ENCODE measurements at regions not wholly inside any gene's neighbourhood (a gene's known extent, or its start where the extent isn't known, plus 50 kb on each side); places are given as distances from the start of the nearest gene placed in this dataset.
A peak's percentile ranks its signal among the peaks of the same experiment; 100 is the strongest.

GRCh38 chrY:7723991-7724632, 812.6 kb upstream of the AMELY start:
- TF ChIP-seq POLR2A (IDR thresholded peaks at IDR 0.05) (no peak), CTCF (IDR thresholded peaks at IDR 0.05) (no peak), EP300 (IDR thresholded peaks at IDR 0.05) (no peak)
- Histone ChIP-seq H3K27ac (no peak overlapping the region), H3K36me3 (no peaks in the 10 kb centered on the region), H3K27me3 (no peaks in the 10 kb centered on the region), H3K9me3 (no peaks in the 10 kb centered on the region), H3K4me3 (no peak overlapping the region), H3K4me1 (no peaks in the 10 kb centered on the region)
- 50% methylated on average over 1 of the region's 1 CpG; no CpG with 5 or more reads in 1 of the 2 donors for WGBS, 2 donors
- DNase-seq, result no peak
- ATAC-seq (ENCODE audit: low FRiP score in 2 of 2), result peak in 1 of 2 donors; percentile 66

GRCh38 chrY:7723127-7723526, 811.6 kb upstream of the AMELY start:
- H3K4me3 ChIP-seq, result no peak overlapping the region
- DNase-seq (no peak), ATAC-seq (ENCODE audit: low FRiP score in 2 of 2) (no peak)
- 100% methylated on average over 2 of the region's 2 CpGs; no CpG with 5 or more reads in 1 of the 2 donors for WGBS, 2 donors
- no peaks in the 10 kb centered on the region for H3K9me3 ChIP-seq
- TF ChIP-seq POLR2A (IDR thresholded peaks at IDR 0.05), result no peak
- no peak for TF ChIP-seq EP300 (IDR thresholded peaks at IDR 0.05)
- no peak for TF ChIP-seq POLR2AphosphoS5 (IDR thresholded peaks at IDR 0.05)
- no peak for TF ChIP-seq CTCF (IDR thresholded peaks at IDR 0.05)
- H3K27ac ChIP-seq, result no peak overlapping the region
- H3K4me1 ChIP-seq, result no peaks in the 10 kb centered on the region
- H3K36me3 ChIP-seq, result no peaks in the 10 kb centered on the region
- no peaks in the 10 kb centered on the region for H3K27me3 ChIP-seq

- no peak overlapping the region for H3K27ac ChIP-seq
- DNase-seq, result no peak
- no peaks in the 10 kb centered on the region for H3K9me3 ChIP-seq
- H3K4me3 ChIP-seq, result no peak overlapping the region
- no peaks in the 10 kb centered on the region for H3K27me3 ChIP-seq
- no peaks in the 10 kb centered on the region for H3K4me1 ChIP-seq
- no peaks in the 10 kb centered on the region for H3K36me3 ChIP-seq
- TF ChIP-seq POLR2A (IDR thresholded peaks at IDR 0.05), result no peak
- TF ChIP-seq CTCF (IDR thresholded peaks at IDR 0.05), result no peak
- TF ChIP-seq POLR2AphosphoS5 (IDR thresholded peaks at IDR 0.05), result no peak
- no peak for TF ChIP-seq EP300 (IDR thresholded peaks at IDR 0.05)
- ATAC-seq (ENCODE audit: low FRiP score in 2 of 2), result peak in 1 of 2 donors; percentile 56
These were observed 811.0 kb upstream of the AMELY start for GRCh38 chrY:7722566-7722965.

- no peaks in the 10 kb centered on the region for H3K36me3 ChIP-seq
- TF ChIP-seq CTCF (IDR thresholded peaks at IDR 0.05) (no peak), POLR2AphosphoS5 (IDR thresholded peaks at IDR 0.05) (no peak), EP300 (IDR thresholded peaks at IDR 0.05) (no peak), POLR2A (IDR thresholded peaks at IDR 0.05) (no peak)
- no peaks in the 10 kb centered on the region for H3K4me1 ChIP-seq
- 80% methylated on average over 1 of the region's 1 CpG; no CpG with 5 or more reads in 1 of the 2 donors for WGBS, 2 donors
- DNase-seq, result no peak
- H3K27ac ChIP-seq, result no peak overlapping the region
- H3K4me3 ChIP-seq, result no peak overlapping the region
- H3K9me3 ChIP-seq, result no peaks in the 10 kb centered on the region
- H3K27me3 ChIP-seq, result no peaks in the 10 kb centered on the region
- ATAC-seq (ENCODE audit: low FRiP score in 2 of 2), result no peak
These were observed 809.4 kb upstream of the AMELY start for GRCh38 chrY:7720974-7721373.

- H3K4me1 ChIP-seq, result no peaks in the 10 kb centered on the region
- DNase-seq, result no peak
- H3K9me3 ChIP-seq, result no peaks in the 10 kb centered on the region
- no peaks in the 10 kb centered on the region for H3K36me3 ChIP-seq
- ATAC-seq (ENCODE audit: low FRiP score in 2 of 2), result peak in 1 of 2 donors; percentile 55
- TF ChIP-seq EP300 (IDR thresholded peaks at IDR 0.05) (no peak), POLR2AphosphoS5 (IDR thresholded peaks at IDR 0.05) (no peak), POLR2A (IDR thresholded peaks at IDR 0.05) (no peak), CTCF (IDR thresholded peaks at IDR 0.05) (no peak)
- H3K27ac ChIP-seq, result no peak overlapping the region
- H3K4me3 ChIP-seq, result no peak overlapping the region
- H3K27me3 ChIP-seq, result no peaks in the 10 kb centered on the region
- 50% methylated on average over 2 of the region's 2 CpGs; no CpG with 5 or more reads in 1 of the 2 donors for WGBS, 2 donors
These were observed 807.7 kb upstream of the AMELY start for GRCh38 chrY:7719271-7719670.

All from upper lobe of left lung (tissue), 6 donors.